ENCODE measurements at regions not wholly inside any gene's neighbourhood (a gene's known extent, or its start where the extent isn't known, plus 50 kb on each side); places are given as distances from the start of the nearest gene placed in this dataset.
A peak's percentile ranks its signal among the peaks of the same experiment; 100 is the strongest.
"Not testable (repeated sequence)": the region's sequence is repeated elsewhere in the genome, so short reads cannot be mapped to it uniquely, and the experiment has no call there.

DNA sequence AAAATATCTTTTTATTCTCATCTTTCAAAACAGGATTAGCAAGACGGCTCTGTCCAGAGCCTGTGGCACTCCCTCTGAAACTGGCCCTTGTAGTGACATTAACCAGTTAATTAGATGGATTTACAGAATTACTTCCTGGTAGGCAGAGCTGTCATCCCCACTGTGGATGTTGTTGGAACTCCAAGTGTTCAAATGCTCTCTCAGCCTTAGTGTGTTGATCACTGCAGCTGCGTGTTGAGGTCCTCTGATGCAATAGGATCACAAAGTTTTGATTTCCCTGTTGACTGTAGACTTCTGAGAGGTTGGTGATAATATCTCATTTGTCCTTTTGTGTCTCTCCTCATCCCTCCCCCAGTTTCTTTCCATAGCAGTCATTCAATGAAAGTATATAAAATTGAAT, 117.3 kb upstream of the CDK6 start:
- H3K4me3 ChIP-seq (ENCODE audit: control insufficient read depth, low read depth, low read length) = no peak overlapping the region
- no peak for DNase-seq (ENCODE audit: low read depth)
- TF ChIP-seq, protein P1, sequence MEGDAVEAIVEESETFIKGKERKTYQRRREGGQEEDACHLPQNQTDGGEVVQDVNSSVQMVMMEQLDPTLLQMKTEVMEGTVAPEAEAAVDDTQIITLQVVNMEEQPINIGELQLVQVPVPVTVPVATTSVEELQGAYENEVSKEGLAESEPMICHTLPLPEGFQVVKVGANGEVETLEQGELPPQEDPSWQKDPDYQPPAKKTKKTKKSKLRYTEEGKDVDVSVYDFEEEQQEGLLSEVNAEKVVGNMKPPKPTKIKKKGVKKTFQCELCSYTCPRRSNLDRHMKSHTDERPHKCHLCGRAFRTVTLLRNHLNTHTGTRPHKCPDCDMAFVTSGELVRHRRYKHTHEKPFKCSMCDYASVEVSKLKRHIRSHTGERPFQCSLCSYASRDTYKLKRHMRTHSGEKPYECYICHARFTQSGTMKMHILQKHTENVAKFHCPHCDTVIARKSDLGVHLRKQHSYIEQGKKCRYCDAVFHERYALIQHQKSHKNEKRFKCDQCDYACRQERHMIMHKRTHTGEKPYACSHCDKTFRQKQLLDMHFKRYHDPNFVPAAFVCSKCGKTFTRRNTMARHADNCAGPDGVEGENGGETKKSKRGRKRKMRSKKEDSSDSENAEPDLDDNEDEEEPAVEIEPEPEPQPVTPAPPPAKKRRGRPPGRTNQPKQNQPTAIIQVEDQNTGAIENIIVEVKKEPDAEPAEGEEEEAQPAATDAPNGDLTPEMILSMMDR (conservative IDR thresholded peaks at IDR 0.05; ENCODE audit: control insufficient read depth, insufficient read depth, low read depth, low read length) = no peak

DNA sequence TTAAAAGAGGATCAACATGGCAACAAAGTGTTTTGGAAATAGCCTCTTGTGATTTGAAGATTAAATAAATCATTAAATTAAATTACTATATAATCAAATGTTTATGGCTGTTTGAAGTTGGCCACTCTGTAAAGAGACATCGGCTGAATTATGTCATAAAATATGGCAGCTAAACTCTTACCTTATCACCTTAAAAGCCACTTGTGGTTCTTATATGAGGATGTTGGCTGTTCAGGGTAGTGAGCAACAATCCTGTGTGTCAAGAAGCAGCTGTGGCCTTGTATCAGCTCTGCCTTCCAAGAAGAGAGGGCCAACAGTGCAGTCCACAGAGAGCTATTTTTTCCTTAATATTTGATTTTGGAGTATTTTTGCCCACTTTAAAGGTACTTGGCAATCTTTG, 113.4 kb upstream of the CDK6 start:
- DNase-seq (ENCODE audit: low read depth) = no peak
- TF ChIP-seq, protein P1 (conservative IDR thresholded peaks at IDR 0.05; ENCODE audit: control insufficient read depth, insufficient read depth, low read depth, low read length) = no peak
- no peak overlapping the region for H3K4me3 ChIP-seq (ENCODE audit: control insufficient read depth, low read depth, low read length)

DNA sequence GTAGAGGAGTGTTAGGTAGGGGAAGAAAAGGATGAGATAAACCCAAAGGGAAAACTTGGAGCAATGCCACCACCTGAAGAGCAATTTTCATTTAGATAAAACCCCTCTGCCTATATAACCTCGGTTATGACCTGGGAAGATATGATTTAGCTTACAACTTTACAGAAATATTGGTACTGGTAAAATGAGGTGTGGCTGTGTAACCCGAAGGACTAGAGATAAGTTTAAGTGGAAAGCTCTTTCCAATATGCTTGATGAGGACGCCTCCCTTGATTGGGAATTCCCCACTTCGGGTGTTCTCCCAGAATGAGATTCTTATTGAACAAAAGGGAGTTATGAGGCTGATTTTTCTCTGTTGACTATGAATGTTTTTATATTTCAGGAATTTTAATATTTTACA, 109.5 kb upstream of the CDK6 start:
- TF ChIP-seq, protein P1 (conservative IDR thresholded peaks at IDR 0.05; ENCODE audit: control insufficient read depth, insufficient read depth, low read depth, low read length) = no peak
- H3K4me3 ChIP-seq (ENCODE audit: control insufficient read depth, low read depth, low read length) = no peak overlapping the region
- no peak for DNase-seq (ENCODE audit: low read depth)

DNA sequence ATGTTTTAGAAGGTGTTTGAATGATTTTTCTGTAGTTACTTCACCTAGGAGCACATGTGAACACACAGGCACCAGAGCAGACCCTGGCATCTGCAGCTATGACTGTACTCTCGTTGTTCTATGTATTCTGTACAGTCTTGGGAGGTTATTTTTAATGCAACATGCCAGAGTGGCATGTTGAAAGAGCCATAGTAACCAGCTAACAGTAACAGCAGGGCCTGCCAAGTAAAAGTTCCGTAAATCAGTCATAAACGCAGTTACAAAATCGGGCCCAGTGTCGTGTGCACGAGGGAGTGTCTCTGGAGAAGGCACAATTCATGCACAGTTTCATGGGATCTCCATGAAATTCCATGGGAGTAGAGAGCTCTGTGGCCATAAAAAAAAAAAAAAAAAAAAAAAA, 108.3 kb upstream of the CDK6 start:
- peak; percentile 36 for DNase-seq (ENCODE audit: low read depth)
- TF ChIP-seq, protein P1 (conservative IDR thresholded peaks at IDR 0.05; ENCODE audit: control insufficient read depth, insufficient read depth, low read depth, low read length) = no peak

DNA sequence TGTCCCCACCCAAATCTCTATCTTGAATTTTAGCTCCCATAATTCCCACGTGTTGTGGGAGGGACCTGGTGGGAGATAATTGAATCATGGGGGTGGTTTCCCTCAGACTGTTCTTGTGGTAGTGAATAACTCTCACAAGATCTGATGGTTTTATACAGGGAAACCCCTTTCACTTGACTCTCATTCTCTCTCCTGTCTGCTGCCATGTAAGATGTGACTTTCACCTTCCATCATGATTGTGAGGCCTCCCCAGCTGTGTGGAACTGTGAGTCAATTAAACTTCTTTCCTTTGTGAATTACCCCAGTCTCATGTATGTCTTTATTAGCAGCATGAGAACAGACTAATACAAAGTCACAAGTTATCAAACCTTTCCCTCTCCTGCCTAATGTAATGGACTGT, 106.3 kb upstream of the CDK6 start:
- not testable (repeated sequence) for H3K4me3 ChIP-seq (ENCODE audit: control insufficient read depth, low read depth, low read length); DNase-seq (ENCODE audit: low read depth)

More for the DNA sequence above, 108.3 kb upstream of the CDK6 start:
- H3K4me3 ChIP-seq (ENCODE audit: control insufficient read depth, low read depth, low read length) = no peak overlapping the region

DNA sequence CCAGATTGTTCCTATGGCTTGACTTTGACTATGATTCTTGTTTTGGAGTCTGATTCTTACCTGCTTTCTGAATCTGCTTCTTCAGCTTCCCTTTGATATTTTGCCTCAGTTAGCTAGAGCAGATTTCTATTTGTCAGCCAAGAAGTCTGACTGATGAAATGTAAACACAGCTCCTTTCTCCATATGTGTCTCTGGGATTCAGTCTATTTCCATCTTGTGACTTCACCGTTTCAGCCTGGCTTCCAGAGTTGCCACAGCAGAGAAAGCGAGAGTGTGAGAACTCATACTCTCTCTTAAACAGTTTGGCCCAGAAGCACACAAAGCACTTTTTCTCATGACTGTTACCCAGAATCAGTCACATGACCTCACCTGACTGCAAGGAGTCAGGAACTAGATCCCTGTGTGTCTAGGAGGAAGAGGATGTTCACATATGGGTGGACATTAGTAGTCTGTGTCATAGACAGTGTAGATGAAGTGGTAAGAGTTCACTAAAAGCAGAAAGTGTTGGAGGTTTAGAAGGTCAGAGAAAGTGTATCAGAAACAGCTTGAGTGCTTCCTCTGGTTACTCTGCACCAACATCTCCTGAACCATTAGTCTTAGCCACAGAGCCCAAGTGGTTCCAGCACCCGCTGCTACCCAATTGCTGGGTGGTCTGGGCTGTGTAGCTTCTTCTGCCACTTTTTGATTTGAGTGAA, 103.4 kb upstream of the CDK6 start:
- DNase-seq (ENCODE audit: low read depth) = no peak
- H3K4me3 ChIP-seq (ENCODE audit: control insufficient read depth, low read depth, low read length) = no peak overlapping the region
- TF ChIP-seq, protein P1 (conservative IDR thresholded peaks at IDR 0.05; ENCODE audit: control insufficient read depth, insufficient read depth, low read depth, low read length) = no peak

DNA sequence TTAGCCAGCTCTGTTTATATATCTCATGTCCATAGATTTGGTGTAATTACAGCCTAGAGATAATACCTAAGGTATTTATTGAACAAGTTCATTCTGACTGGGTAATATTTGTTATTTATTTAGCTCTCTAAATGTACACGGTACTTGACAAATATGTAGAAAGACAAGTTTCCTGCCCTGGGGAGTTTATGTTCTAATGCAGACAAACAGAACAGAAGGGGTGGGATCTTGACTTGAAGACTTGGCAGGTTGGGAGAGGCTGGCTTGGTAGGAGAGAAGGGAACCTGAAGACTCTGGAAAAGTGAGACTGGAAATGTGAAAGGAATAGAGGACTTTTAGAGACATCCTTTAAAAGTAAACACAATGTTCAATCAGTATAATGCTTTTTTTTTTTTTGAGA, 97.7 kb upstream of the CDK6 start:
- H3K4me3 ChIP-seq (ENCODE audit: control insufficient read depth, low read depth, low read length) = no peak overlapping the region
- TF ChIP-seq, protein P1 (conservative IDR thresholded peaks at IDR 0.05; ENCODE audit: control insufficient read depth, insufficient read depth, low read depth, low read length) = no peak
- DNase-seq (ENCODE audit: low read depth) = no peak
